ENCODE measurements at regions not wholly inside any gene's neighbourhood (a gene's known extent, or its start where the extent isn't known, plus 50 kb on each side); places are given as distances from the start of the nearest gene placed in this dataset.

GRCh38 chr21:15520811-15521643, 208.8 kb upstream of the USP25 start:
- intact Hi-C loops (cut with DNase I) = no loop called here
- Histone ChIP-seq H3K27ac (no peak overlapping the region), H3K4me1 (no peaks in the 10 kb centered on the region), H3K4me3 (no peak overlapping the region), H3K9me3 (no peaks in the 10 kb centered on the region), H3K36me3 (ENCODE audit: insufficient read depth in 1 of 2, low read depth in 1 of 2) (no peaks in the 10 kb centered on the region), H3K27me3 (ENCODE audit: insufficient read depth in 3 of 3, low read length in 2 of 3) (no peaks in the 10 kb centered on the region)
- ATAC-seq = no peak
- TF ChIP-seq CTCF (IDR thresholded peaks at IDR 0.05) = peak; percentile 7
- 75 to 78% (median 77%) methylated on average over 4 of the region's 4 CpGs for WGBS, 3 donors
- DNase-seq = no peak

GRCh38 chr21:15521644-15522001, 208.2 kb upstream of the USP25 start:
- DNase-seq = no peak
- Histone ChIP-seq H3K4me3 (no peak overlapping the region), H3K27ac (no peak overlapping the region), H3K27me3 (ENCODE audit: insufficient read depth in 3 of 3, low read length in 2 of 3) (no peaks in the 10 kb centered on the region), H3K4me1 (no peaks in the 10 kb centered on the region), H3K36me3 (ENCODE audit: insufficient read depth in 1 of 2, low read depth in 1 of 2) (no peaks in the 10 kb centered on the region), H3K9me3 (no peaks in the 10 kb centered on the region)
- ATAC-seq = no peak
- intact Hi-C loops (cut with DNase I) = no loop called here
- TF ChIP-seq CTCF (IDR thresholded peaks at IDR 0.05) = no peak
- WGBS, 3 donors = 91 to 95% (median 95%) methylated on average over 5 of the region's 5 CpGs

- ATAC-seq = no peak
- 95 to 96% (median 95%) methylated on average over 5 of the region's 5 CpGs for WGBS, 3 donors
- intact Hi-C loops (cut with DNase I) = no loop called here
Observed at GRCh38 chr21:15522148-15522547, 207.6 kb upstream of the USP25 start.

GRCh38 chr21:15524855-15525254, 204.9 kb upstream of the USP25 start:
- intact Hi-C loops (cut with DNase I) = no loop called here
- Histone ChIP-seq H3K36me3 (ENCODE audit: insufficient read depth in 1 of 2, low read depth in 1 of 2) (no peaks in the 10 kb centered on the region), H3K4me3 (no peak overlapping the region), H3K4me1 (no peaks in the 10 kb centered on the region), H3K27me3 (ENCODE audit: insufficient read depth in 3 of 3, low read length in 2 of 3) (no peaks in the 10 kb centered on the region), H3K9me3 (no peaks in the 10 kb centered on the region), H3K27ac (no peak overlapping the region)
- DNase-seq (no peak), ATAC-seq (no peak)
- no peak for TF ChIP-seq CTCF (IDR thresholded peaks at IDR 0.05)

More at GRCh38 chr21:15522148-15522547, 207.6 kb upstream of the USP25 start:
- Histone ChIP-seq H3K27ac (no peak overlapping the region), H3K9me3 (no peaks in the 10 kb centered on the region), H3K36me3 (ENCODE audit: insufficient read depth in 1 of 2, low read depth in 1 of 2) (no peaks in the 10 kb centered on the region), H3K4me3 (no peak overlapping the region), H3K4me1 (no peaks in the 10 kb centered on the region), H3K27me3 (ENCODE audit: insufficient read depth in 3 of 3, low read length in 2 of 3) (no peaks in the 10 kb centered on the region)
- TF ChIP-seq CTCF (IDR thresholded peaks at IDR 0.05) = no peak
- DNase-seq = no peak

- DNase-seq (no peak), ATAC-seq (no peak)
- 26 to 34% (median 31%) methylated on average over 2 of the region's 2 CpGs for WGBS, 3 donors
- Histone ChIP-seq H3K36me3 (ENCODE audit: insufficient read depth in 1 of 2, low read depth in 1 of 2) (no peaks in the 10 kb centered on the region), H3K9me3 (no peaks in the 10 kb centered on the region), H3K27ac (no peak overlapping the region), H3K27me3 (ENCODE audit: insufficient read depth in 3 of 3, low read length in 2 of 3) (no peaks in the 10 kb centered on the region), H3K4me3 (no peak overlapping the region), H3K4me1 (no peaks in the 10 kb centered on the region)
- intact Hi-C loops (cut with DNase I) = no loop called here
- no peak for TF ChIP-seq CTCF (IDR thresholded peaks at IDR 0.05)
Observed at GRCh38 chr21:15526798-15527197, 203.0 kb upstream of the USP25 start.
